HG02588 (cell line): ENCODE measurements at regions not wholly inside any gene's neighbourhood (a gene's known extent, or its start where the extent isn't known, plus 50 kb on each side); places are given as distances from the start of the nearest gene placed in this dataset.

Source experiments
- ATAC-seq: cut with Tn5 transposase; IDR thresholded peaks from one replicate; pipeline ENCODE4 v1.9.1; 2021; ENCODE audit warnings: mild to moderate bottlenecking, moderate library complexity; ENCODE audit not compliant: unreplicated experiment

GRCh38 chrX:112148397-112148796 lies 65.8 kb upstream of the TRPC5 start:
- no peak for ATAC-seq

- ATAC-seq: no peak
Measured at GRCh38 chrX:112147206-112147605, 64.6 kb upstream of the TRPC5 start.

GRCh38 chrX:112137276-112137675 lies 54.7 kb upstream of the TRPC5 start:
- no peak for ATAC-seq
